PC-9 (cell line): ENCODE measurements at regions not wholly inside any gene's neighbourhood (a gene's known extent, or its start where the extent isn't known, plus 50 kb on each side); places are given as distances from the start of the nearest gene placed in this dataset.

Experiments
- CTCF ChIP-seq: fragments of 200-600 bp; sonication (generic); conservative IDR thresholded peaks from 2 replicates; pipeline ENCODE4 v1.6.1; 2017; ENCODE audit warnings: mixed run types, antibody characterized with exemption, mild to moderate bottlenecking, moderate library complexity
- EZH2 ChIP-seq: fragments of 200-600 bp; sonication (generic); IDR thresholded peaks from 2 replicates; pipeline ENCODE4 v1.8.0; 2017; ENCODE audit warnings: antibody characterized with exemption, low read depth

DNA sequence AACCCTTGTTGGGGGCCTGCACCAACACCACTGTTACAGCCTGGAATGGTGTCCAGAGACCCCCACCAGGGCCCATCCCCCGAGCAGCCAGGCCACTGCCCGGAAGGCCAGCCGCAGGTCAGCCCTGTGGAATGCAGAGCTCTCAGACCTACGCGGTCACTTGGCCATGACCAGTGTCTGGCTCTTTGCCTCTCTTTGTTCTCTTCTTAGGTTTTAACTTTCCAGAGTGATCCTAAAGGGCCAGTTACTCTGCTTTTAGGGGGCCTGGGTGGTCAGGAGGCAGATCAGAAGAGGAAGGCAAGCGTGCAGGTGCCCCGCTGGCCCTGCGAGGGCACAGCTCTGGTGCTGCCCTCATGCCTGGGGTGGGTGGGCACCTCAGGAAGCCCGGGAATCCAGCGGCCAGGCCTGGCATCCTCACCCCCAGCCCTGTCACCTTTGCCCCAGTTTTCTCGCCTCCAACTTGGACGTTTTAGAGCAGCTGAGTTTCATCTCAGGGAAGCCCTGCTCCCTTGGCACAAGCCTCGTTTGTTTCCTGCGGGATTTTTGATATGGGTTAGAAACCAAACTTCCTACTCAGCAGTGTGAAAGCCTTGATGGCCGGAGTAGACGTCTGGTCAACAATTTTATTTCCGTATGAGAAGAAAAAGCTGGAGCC, 62.5 kb upstream of the CHST15 start:
- TF ChIP-seq CTCF (no peak), EZH2 (no peak)
